Neural cell (in vitro differentiated cells): ENCODE measurements at regions not wholly inside any gene's neighbourhood (a gene's known extent, or its start where the extent isn't known, plus 50 kb on each side); places are given as distances from the start of the nearest gene placed in this dataset.

ENCODE experiments used
- H2AFZ ChIP-seq: fragments of 200-600, 300-800 bp; sonication (generic), shearing (Covaris generic); 2 replicates; pipeline ENCODE4 v1.6.0; 2014; ENCODE audit warnings: low read depth, mild to moderate bottlenecking, antibody characterized with exemption, low read length, moderate library complexity
- H3F3A ChIP-seq: fragments of 200-600 bp; shearing (Covaris generic); 2 replicates; pipeline ENCODE4 v1.6.1; 2016; ENCODE audit warnings: mild to moderate bottlenecking, moderate library complexity, mixed read lengths, antibody characterized with exemption, low read length; ENCODE audit not compliant: insufficient read depth, poor library complexity, severe bottlenecking
- H3K27ac ChIP-seq: fragments of 200-600, 300-800 bp; sonication (generic), shearing (Covaris generic); 2 replicates; pipeline ENCODE4 v1.5.1; 2014; ENCODE audit warnings: mild to moderate bottlenecking, low read length, moderate library complexity
- H3K27me3 ChIP-seq: fragments of 300-800, 200-600 bp; sonication (generic), shearing (Covaris generic); 2 replicates; pipeline ENCODE4 v1.6.0; 2014; ENCODE audit warnings: mild to moderate bottlenecking, low read depth, low read length, moderate library complexity; ENCODE audit not compliant: insufficient read depth
- H3K36me3 ChIP-seq: fragments of 300-800, 200-600 bp; sonication (generic), shearing (Covaris generic); 2 replicates; pipeline ENCODE4 v1.5.1; 2014; ENCODE audit warnings: mild to moderate bottlenecking, antibody characterized with exemption, low read length, moderate library complexity; ENCODE audit not compliant: insufficient read depth
- H3K4me2 ChIP-seq: fragments of 300-800, 200-600 bp; sonication (generic), shearing (Covaris generic); 2 replicates; pipeline ENCODE4 v1.6.0; 2014; ENCODE audit warnings: mild to moderate bottlenecking, low read length
- H3K4me3 ChIP-seq: fragments of 300-800, 200-600 bp; sonication (generic), shearing (Covaris generic); 2 replicates; pipeline ENCODE4 v1.5.1; 2014; ENCODE audit warnings: mild to moderate bottlenecking, low read length, moderate library complexity
- H3K79me2 ChIP-seq: fragments of 200-600 bp; shearing (Covaris generic); replicated peaks from 2 replicates; pipeline ENCODE4 v1.6.0; 2014; ENCODE audit warnings: mild to moderate bottlenecking, low read length, moderate library complexity; ENCODE audit not compliant: insufficient read depth
- H3K9ac ChIP-seq: fragments of 300-800, 200-600 bp; sonication (generic), shearing (Covaris generic); 2 replicates; pipeline ENCODE4 v1.6.1; 2016; ENCODE audit warnings: mild to moderate bottlenecking, low read length, mixed read lengths
- H3K9me2 ChIP-seq: fragments of 200-600 bp; shearing (Covaris generic); 2 replicates; pipeline ENCODE4 v1.6.1; 2016; ENCODE audit warnings: mild to moderate bottlenecking, low read length, mixed read lengths; ENCODE audit not compliant: insufficient read depth
- H3K9me3 ChIP-seq: fragments of 200-600, 300-800 bp; sonication (generic), shearing (Covaris generic); 2 replicates; pipeline ENCODE4 v1.6.1; 2016; ENCODE audit warnings: mild to moderate bottlenecking, mixed run types, low read length, moderate library complexity, mixed read lengths
- H4K20me1 ChIP-seq: fragments of 200-600 bp; shearing (Covaris generic); 2 replicates; pipeline ENCODE4 v1.6.1; 2016; ENCODE audit warnings: mild to moderate bottlenecking, mixed run types; ENCODE audit not compliant: insufficient read depth
- CTCF ChIP-seq: fragments of 450-650 bp; IDR thresholded peaks from 2 replicates; pipeline ENCODE4 v1.5.1; 2014; ENCODE audit warnings: antibody characterized with exemption, mild to moderate bottlenecking, moderate library complexity; ENCODE audit not compliant: poor library complexity, severe bottlenecking
- EP300 ChIP-seq: fragments of 450-650 bp; conservative IDR thresholded peaks from 2 replicates; pipeline ENCODE4 v1.6.1; 2014; ENCODE audit warnings: antibody characterized with exemption, mild to moderate bottlenecking, moderate library complexity; ENCODE audit not compliant: poor library complexity, severe bottlenecking
- EZH2 ChIP-seq: fragments of 200-600, 300-800 bp; shearing (Covaris generic), sonication (generic); IDR thresholded peaks from 2 replicates; pipeline ENCODE4 v1.6.1; 2014; ENCODE audit warnings: antibody characterized with exemption, low read length, borderline replicate concordance, mild to moderate bottlenecking; ENCODE audit not compliant: insufficient read depth, poor library complexity, severe bottlenecking
- MXI1 ChIP-seq: fragments of 450-650 bp; conservative IDR thresholded peaks from 2 replicates; pipeline ENCODE4 v1.6.1; 2014; ENCODE audit warnings: antibody characterized with exemption, mild to moderate bottlenecking; ENCODE audit not compliant: poor library complexity, severe bottlenecking
- POLR2AphosphoS5 ChIP-seq: IDR thresholded peaks from 2 replicates; pipeline ENCODE4 v1.6.1; 2012
- RAD21 ChIP-seq: fragments of 450-650 bp; conservative IDR thresholded peaks from 2 replicates; pipeline ENCODE4 v1.6.1; 2014; ENCODE audit warnings: antibody characterized with exemption, mild to moderate bottlenecking, moderate library complexity
- SMC3 ChIP-seq: fragments of 450-650 bp; conservative IDR thresholded peaks from 2 replicates; pipeline ENCODE4 v1.6.1; 2014; ENCODE audit warnings: antibody characterized with exemption, mild to moderate bottlenecking, moderate library complexity; ENCODE audit not compliant: poor library complexity
- TAF1 ChIP-seq: IDR thresholded peaks from 2 replicates; pipeline ENCODE4 v1.6.1; 2012; ENCODE audit warnings: low read depth
- TF ChIP-seq, protein P1 (sequence below): IDR thresholded peaks from 2 replicates; pipeline ENCODE4 v1.6.1; 2012; ENCODE audit warnings: borderline replicate concordance

DNA sequence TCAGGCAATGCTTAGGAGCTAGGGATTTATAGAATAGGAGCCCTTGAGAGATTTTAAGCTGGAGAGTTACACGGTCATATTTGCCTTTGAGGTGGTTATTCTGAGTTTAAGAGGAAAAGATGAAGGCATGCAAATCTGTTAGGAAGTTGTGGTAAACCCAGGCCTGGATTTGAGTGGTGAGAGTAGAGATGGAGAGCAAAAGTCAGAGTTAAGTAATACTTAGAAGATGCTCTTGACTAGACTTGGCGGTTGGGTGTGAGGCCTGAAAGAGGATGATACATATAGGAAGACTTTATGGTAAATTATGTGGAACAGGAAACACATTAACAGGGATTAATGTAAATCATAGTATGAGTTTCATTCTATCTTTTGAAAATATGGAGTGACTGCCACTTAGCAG, 136.0 kb upstream of the ARX start:
- no peaks in the 10 kb centered on the region for H3K79me2 ChIP-seq
- H3K36me3 ChIP-seq = no peaks in the 10 kb centered on the region
- H3K27ac ChIP-seq = no peak overlapping the region
- H3K27me3 ChIP-seq = no peaks in the 10 kb centered on the region
- H3F3A ChIP-seq = no peaks in the 10 kb centered on the region
- no peak overlapping the region for H3K4me2 ChIP-seq
- H2AFZ ChIP-seq = no peak overlapping the region
- H3K9me2 ChIP-seq = no peaks in the 10 kb centered on the region
- no peak overlapping the region for H3K4me3 ChIP-seq
- H4K20me1 ChIP-seq = no peaks in the 10 kb centered on the region
- TF ChIP-seq MXI1 = no peak
- no peak for TF ChIP-seq RAD21
- TF ChIP-seq EZH2 = no peak
- TF ChIP-seq EP300 = no peak
- TF ChIP-seq CTCF = no peak
- TF ChIP-seq POLR2AphosphoS5 = no peak
- TF ChIP-seq TAF1 = no peak
- TF ChIP-seq SMC3 = no peak
- TF ChIP-seq, protein P1, sequence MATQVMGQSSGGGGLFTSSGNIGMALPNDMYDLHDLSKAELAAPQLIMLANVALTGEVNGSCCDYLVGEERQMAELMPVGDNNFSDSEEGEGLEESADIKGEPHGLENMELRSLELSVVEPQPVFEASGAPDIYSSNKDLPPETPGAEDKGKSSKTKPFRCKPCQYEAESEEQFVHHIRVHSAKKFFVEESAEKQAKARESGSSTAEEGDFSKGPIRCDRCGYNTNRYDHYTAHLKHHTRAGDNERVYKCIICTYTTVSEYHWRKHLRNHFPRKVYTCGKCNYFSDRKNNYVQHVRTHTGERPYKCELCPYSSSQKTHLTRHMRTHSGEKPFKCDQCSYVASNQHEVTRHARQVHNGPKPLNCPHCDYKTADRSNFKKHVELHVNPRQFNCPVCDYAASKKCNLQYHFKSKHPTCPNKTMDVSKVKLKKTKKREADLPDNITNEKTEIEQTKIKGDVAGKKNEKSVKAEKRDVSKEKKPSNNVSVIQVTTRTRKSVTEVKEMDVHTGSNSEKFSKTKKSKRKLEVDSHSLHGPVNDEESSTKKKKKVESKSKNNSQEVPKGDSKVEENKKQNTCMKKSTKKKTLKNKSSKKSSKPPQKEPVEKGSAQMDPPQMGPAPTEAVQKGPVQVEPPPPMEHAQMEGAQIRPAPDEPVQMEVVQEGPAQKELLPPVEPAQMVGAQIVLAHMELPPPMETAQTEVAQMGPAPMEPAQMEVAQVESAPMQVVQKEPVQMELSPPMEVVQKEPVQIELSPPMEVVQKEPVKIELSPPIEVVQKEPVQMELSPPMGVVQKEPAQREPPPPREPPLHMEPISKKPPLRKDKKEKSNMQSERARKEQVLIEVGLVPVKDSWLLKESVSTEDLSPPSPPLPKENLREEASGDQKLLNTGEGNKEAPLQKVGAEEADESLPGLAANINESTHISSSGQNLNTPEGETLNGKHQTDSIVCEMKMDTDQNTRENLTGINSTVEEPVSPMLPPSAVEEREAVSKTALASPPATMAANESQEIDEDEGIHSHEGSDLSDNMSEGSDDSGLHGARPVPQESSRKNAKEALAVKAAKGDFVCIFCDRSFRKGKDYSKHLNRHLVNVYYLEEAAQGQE = no peak
- H3K9me3 ChIP-seq = no peaks in the 10 kb centered on the region
- H3K9ac ChIP-seq = no peak overlapping the region

DNA sequence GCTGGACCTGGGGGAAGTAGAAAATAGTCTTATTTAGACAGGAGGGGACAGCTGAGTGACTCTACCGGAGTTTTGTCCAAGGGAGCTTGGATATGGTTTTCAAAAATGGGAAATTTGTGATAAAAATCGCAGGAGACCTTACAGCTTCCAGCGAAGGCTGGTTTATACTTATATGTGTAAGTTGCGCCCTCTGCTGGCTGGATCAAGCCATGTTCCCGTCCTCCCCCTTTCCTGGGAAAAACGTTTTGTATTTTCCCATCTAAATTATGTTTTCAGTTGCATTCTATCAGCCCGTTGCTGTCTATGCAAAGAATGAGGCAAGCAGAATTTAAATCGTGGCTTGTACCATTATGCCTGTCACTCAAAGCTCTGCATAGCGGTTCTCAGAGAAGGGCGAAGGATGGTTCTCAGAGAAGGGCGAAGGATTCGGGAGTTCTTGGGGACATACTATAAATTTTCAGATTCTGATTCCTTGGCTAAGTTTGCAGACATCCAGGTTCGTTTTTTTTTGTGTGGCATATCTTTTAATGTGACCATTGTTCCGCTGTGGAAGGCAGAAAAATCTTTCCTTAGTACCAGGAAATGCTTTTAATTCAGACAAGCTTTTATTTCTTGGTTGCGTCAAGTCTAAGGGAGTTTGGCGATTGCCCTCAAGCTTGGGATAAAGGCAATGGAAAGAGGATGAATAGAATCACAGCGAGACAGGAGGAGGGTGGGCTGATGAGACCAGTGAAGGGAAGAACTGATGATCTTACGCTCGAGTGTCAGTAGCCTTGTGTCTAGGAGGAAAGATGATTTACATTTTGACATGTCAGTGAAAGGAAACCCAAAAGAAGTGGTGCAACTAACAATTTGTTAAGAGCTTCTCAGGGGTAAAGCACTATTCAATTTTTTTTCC, 128.5 kb upstream of the ARX start:
- Histone ChIP-seq H3K27me3 (no peaks in the 10 kb centered on the region), H3F3A (no peaks in the 10 kb centered on the region), H3K4me3 (peak overlapping the region; percentile 60), H3K4me2 (peak overlapping the region; percentile 48), H4K20me1 (no peaks in the 10 kb centered on the region), H3K9me3 (no peaks in the 10 kb centered on the region), H3K9ac (peak overlapping the region; percentile 60), H3K27ac (peak overlapping the region; percentile 78), H2AFZ (no peak overlapping the region), H3K36me3 (no peaks in the 10 kb centered on the region), H3K9me2 (no peaks in the 10 kb centered on the region), H3K79me2 (no peaks in the 10 kb centered on the region)
- TF ChIP-seq, protein P1 = peak; percentile 84
- TF ChIP-seq TAF1 (no peak), CTCF (peak; percentile 79), EZH2 (no peak), SMC3 (peak; percentile 85), RAD21 (peak; percentile 82), EP300 (peak; percentile 16), POLR2AphosphoS5 (peak; percentile 9), MXI1 (no peak)
